Fibroblast of the aortic adventitia (primary cell): ENCODE measurements at regions not wholly inside any gene's neighbourhood (a gene's known extent, or its start where the extent isn't known, plus 50 kb on each side); places are given as distances from the start of the nearest gene placed in this dataset.

Experiments
- DNase-seq: peaks from one replicate; pipeline ENCODE4 v3.0.0-alpha.2; 2010; ENCODE audit warnings: low read depth
- H3K4me3 ChIP-seq: 2 replicates; pipeline ENCODE4 v1.5.1; 2011; ENCODE audit warnings: low read depth, mild to moderate bottlenecking, control low read depth, low read length, moderate library complexity
- TF ChIP-seq, protein P1 (sequence below): IDR thresholded peaks from 2 replicates; pipeline ENCODE4 v1.5.1; 2011; ENCODE audit warnings: mild to moderate bottlenecking, low read length, control low read depth, inconsistent platforms; ENCODE audit not compliant: insufficient read depth

- TF ChIP-seq, protein P1, sequence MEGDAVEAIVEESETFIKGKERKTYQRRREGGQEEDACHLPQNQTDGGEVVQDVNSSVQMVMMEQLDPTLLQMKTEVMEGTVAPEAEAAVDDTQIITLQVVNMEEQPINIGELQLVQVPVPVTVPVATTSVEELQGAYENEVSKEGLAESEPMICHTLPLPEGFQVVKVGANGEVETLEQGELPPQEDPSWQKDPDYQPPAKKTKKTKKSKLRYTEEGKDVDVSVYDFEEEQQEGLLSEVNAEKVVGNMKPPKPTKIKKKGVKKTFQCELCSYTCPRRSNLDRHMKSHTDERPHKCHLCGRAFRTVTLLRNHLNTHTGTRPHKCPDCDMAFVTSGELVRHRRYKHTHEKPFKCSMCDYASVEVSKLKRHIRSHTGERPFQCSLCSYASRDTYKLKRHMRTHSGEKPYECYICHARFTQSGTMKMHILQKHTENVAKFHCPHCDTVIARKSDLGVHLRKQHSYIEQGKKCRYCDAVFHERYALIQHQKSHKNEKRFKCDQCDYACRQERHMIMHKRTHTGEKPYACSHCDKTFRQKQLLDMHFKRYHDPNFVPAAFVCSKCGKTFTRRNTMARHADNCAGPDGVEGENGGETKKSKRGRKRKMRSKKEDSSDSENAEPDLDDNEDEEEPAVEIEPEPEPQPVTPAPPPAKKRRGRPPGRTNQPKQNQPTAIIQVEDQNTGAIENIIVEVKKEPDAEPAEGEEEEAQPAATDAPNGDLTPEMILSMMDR, result no peak
- no peak for DNase-seq
- no peak overlapping the region for H3K4me3 ChIP-seq
Measured at GRCh38 chr10:9469663-9470205, 1415.2 kb downstream of the GATA3 start.

DNA sequence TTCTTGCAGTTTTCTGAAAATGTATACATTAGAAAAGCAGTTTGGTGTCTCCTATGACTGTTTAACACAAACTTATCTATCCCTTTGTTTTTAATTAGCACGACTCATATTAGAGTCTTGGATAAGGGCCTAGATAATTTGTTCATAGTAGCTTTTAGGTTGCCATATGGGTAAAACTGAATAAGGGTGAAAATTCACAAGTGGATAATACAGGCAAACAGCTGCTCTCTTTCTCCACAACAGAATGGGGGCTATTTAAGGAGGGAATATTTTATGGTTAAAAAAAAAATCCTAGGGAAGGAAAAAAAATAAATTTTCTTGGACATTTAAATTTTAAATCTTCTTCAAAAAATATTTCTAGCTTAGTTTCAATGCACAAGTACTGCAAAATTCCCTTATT, 1416.1 kb downstream of the GATA3 start:
- TF ChIP-seq, protein P1, result no peak
- no peak for DNase-seq
- H3K4me3 ChIP-seq, result no peak overlapping the region

- H3K4me3 ChIP-seq, result no peak overlapping the region
- TF ChIP-seq, protein P1, result no peak
- DNase-seq, result no peak
Measured at GRCh38 chr10:9501944-9502343, 1447.5 kb downstream of the GATA3 start.

GRCh38 chr10:9504227-9504626, 1449.7 kb downstream of the GATA3 start:
- TF ChIP-seq, protein P1, result no peak
- no peak overlapping the region for H3K4me3 ChIP-seq
- no peak for DNase-seq

DNA sequence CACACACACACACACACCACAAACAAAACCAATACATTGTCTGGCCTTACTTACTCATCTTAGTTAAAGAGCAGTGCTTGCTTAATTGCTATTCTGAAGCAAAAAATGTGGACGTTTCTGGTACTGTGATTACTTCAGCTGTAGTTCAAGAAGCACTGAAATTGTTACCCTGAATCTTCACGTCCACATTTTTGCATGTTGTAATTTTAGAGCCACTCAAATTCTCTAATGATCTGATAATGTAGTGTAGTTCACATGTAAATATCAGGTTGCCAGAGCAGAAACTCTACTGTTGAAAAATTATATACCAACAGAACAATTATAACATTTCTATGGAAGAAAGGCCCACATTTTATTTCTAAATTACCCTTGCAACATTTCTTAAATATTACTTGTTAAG, 1451.1 kb downstream of the GATA3 start:
- no peak for DNase-seq
- TF ChIP-seq, protein P1, result no peak
- H3K4me3 ChIP-seq, result no peak overlapping the region

DNA sequence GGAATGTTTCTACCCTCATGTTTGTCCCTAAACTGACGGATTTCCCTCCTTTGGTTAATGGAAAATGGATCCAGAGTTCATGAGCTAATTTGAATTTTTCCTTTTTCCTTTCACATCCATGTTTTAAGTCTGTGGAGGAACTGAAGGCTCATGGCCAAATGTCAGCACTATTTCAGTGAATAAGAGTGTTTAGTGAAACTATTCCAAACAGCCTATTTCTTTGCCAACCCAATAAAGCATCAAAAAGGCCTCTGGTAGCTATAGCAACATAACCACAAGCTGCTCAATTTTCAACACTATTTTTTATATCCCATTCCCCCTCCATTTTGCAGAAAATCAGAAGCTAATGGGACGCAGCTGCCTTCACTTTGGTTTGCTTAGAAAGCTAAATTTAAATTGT, 1454.1 kb downstream of the GATA3 start:
- DNase-seq, result no peak
- TF ChIP-seq, protein P1, result no peak
- no peak overlapping the region for H3K4me3 ChIP-seq

- no peak overlapping the region for H3K4me3 ChIP-seq
- DNase-seq, result no peak
Measured at GRCh38 chr10:9510626-9511025, 1456.1 kb downstream of the GATA3 start.

More at GRCh38 chr10:9510626-9511025, 1456.1 kb downstream of the GATA3 start:
- TF ChIP-seq, protein P1, result no peak
